Esophagus muscularis mucosa (tissue), 3 donors: ENCODE measurements at regions not wholly inside any gene's neighbourhood (a gene's known extent, or its start where the extent isn't known, plus 50 kb on each side); places are given as distances from the start of the nearest gene placed in this dataset.

Experiments used
- CTCF ChIP-seq, 3 experiments: fragments of 200-600 bp in 2 of 3; fragments of 450-650 bp in 1 of 3; sonication (generic) in 2 of 3; IDR thresholded peaks; one replicate each; pipeline ENCODE4 v1.5.1; 2017 to 2019; ENCODE audit warnings: antibody characterized with exemption in 3 of 3, mild to moderate bottlenecking in 2 of 3, moderate library complexity in 1 of 3
- POLR2A ChIP-seq: fragments of 450-650 bp; IDR thresholded peaks from one replicate; pipeline ENCODE4 v1.6.1; 2017; ENCODE audit warnings: antibody characterized with exemption, moderate library complexity, mild to moderate bottlenecking, low read depth

DNA sequence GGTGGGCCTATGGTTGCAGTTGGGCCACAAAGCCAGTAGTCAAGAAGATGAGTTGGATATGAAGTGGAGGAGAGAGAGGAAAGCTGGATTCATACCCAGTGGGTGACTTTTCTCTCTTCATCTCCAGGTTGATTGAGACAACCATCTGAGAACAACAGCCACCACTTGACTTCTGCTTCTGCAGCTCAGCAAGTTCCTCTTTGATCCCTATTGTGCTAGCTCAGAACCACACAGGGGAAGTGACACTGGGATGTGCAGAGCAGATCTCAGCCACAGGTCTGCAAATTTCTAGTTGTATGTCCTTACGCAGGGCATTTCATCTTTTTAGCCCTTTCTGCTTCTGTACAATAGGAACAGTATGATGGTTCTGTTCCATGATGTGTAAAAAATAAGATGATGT, 459.2 kb upstream of the ARRDC4 start:
- TF ChIP-seq CTCF (IDR thresholded peaks at IDR 0.05): no peak
- TF ChIP-seq POLR2A: no peak
